ENCODE measurements at regions not wholly inside any gene's neighbourhood (a gene's known extent, or its start where the extent isn't known, plus 50 kb on each side); places are given as distances from the start of the nearest gene placed in this dataset.

GRCh38 chr2:120990451-120990871 lies 254.8 kb downstream of the GLI2 start:
- ATAC-seq (ENCODE audit: low FRiP score in 2 of 2) (no peak), DNase-seq (no peak)
- 87 to 89% methylated on average over 15 of the region's 15 CpGs for WGBS, 2 donors
- Histone ChIP-seq H3K36me3 (no peaks in the 10 kb centered on the region), H3K4me3 (no peak overlapping the region), H3K27ac (no peak overlapping the region), H3K9me3 (no peaks in the 10 kb centered on the region), H3K4me1 (no peaks in the 10 kb centered on the region), H3K27me3 (no peaks in the 10 kb centered on the region)
- TF ChIP-seq, protein P1, sequence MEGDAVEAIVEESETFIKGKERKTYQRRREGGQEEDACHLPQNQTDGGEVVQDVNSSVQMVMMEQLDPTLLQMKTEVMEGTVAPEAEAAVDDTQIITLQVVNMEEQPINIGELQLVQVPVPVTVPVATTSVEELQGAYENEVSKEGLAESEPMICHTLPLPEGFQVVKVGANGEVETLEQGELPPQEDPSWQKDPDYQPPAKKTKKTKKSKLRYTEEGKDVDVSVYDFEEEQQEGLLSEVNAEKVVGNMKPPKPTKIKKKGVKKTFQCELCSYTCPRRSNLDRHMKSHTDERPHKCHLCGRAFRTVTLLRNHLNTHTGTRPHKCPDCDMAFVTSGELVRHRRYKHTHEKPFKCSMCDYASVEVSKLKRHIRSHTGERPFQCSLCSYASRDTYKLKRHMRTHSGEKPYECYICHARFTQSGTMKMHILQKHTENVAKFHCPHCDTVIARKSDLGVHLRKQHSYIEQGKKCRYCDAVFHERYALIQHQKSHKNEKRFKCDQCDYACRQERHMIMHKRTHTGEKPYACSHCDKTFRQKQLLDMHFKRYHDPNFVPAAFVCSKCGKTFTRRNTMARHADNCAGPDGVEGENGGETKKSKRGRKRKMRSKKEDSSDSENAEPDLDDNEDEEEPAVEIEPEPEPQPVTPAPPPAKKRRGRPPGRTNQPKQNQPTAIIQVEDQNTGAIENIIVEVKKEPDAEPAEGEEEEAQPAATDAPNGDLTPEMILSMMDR (IDR thresholded peaks at IDR 0.05): no peak
- TF ChIP-seq EP300 (IDR thresholded peaks at IDR 0.05) (no peak), POLR2AphosphoS5 (IDR thresholded peaks at IDR 0.05) (no peak), POLR2A (IDR thresholded peaks at IDR 0.05) (no peak)

GRCh38 chr2:120991441-120991840 lies 255.8 kb downstream of the GLI2 start:
- H3K36me3 ChIP-seq: no peaks in the 10 kb centered on the region
- H3K4me1 ChIP-seq: no peaks in the 10 kb centered on the region
- no peak for ATAC-seq (ENCODE audit: low FRiP score in 2 of 2)
- WGBS, 2 donors: 60 to 77% methylated on average over 8 to 11 of the region's 11 CpGs
- no peak overlapping the region for H3K4me3 ChIP-seq
- H3K27ac ChIP-seq: no peak overlapping the region
- no peaks in the 10 kb centered on the region for H3K27me3 ChIP-seq
- DNase-seq: no peak
- H3K9me3 ChIP-seq: no peaks in the 10 kb centered on the region
- TF ChIP-seq, protein P1 (IDR thresholded peaks at IDR 0.05): no peak
- TF ChIP-seq EP300 (IDR thresholded peaks at IDR 0.05): no peak
- TF ChIP-seq POLR2A (IDR thresholded peaks at IDR 0.05): no peak

DNA sequence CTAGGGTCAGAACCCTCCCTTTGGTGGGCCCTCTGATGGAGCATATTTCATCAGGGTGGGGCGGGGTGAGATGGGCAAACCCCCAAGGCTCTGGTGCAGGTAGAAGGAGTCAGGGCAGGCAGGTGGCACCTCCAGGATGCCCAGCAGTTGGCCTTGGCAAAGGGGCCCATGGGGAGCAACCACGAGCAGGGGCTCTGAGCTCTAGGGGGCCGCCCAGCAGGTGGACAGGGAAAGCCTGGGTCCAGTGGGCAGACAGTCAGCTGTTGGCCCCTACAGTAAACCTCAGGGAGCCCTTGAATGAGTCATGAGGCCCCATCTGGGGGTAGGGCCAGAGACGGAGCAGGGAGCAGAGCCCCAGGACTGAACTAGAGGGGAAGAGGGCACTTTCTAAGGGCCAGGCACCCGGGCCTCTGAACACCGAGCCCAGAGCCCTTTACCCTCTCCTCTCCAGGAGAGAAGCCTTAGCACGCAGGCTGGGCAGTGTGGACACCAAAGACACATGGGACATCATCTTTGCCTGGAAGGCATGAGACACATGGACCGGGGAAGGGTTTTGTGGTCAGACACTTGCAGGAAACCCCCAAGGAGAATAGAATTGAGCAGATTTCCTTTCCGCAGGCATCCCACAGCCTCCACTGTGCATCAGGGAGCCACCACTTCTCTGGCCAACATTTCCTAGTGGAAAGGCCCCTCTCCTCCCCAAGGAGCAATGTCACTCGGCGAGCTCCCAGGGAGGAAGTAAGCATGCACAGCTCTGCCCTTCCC lies 257.3 kb downstream of the GLI2 start:
- H3K27ac ChIP-seq: no peak overlapping the region
- ATAC-seq (ENCODE audit: low FRiP score in 2 of 2) (no peak), DNase-seq (no peak)
- H3K4me1 ChIP-seq: no peaks in the 10 kb centered on the region
- H3K27me3 ChIP-seq: no peaks in the 10 kb centered on the region
- 84 to 93% methylated on average over 7 to 11 of the region's 11 CpGs for WGBS, 2 donors
- no peak overlapping the region for H3K4me3 ChIP-seq
- no peaks in the 10 kb centered on the region for H3K9me3 ChIP-seq
- H3K36me3 ChIP-seq: no peaks in the 10 kb centered on the region
- TF ChIP-seq, protein P1 (IDR thresholded peaks at IDR 0.05): no peak
- TF ChIP-seq EP300 (IDR thresholded peaks at IDR 0.05): no peak
- TF ChIP-seq POLR2AphosphoS5 (IDR thresholded peaks at IDR 0.05): no peak
- no peak for TF ChIP-seq POLR2A (IDR thresholded peaks at IDR 0.05)

DNA sequence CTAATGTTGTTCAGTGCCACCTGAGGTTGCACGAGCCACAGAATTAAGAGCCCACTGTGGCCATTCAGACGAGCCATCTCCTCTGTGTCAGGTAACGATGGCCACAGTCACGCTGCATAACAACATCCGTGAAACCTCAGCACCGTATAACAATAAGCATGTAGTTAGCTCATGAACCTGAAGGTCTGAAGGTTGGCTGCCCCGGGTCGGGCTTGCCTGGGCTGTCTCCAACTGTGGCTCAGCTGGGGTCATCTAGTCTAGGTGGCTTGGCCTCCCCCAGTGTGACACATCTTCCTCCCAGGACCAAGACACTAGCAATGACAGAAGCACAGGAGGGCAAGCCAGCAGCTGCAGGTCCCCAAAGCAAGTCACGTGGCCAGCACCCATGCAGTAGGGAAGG lies 258.0 kb downstream of the GLI2 start:
- whole genome bisulfite sequencing, 2 donors: 80 to 83% methylated on average over 6 to 9 of the region's 9 CpGs
- no peak for ATAC-seq (ENCODE audit: low FRiP score in 2 of 2)
- Histone ChIP-seq H3K27ac (no peak overlapping the region), H3K4me3 (no peak overlapping the region), H3K27me3 (no peaks in the 10 kb centered on the region), H3K4me1 (no peaks in the 10 kb centered on the region), H3K36me3 (no peaks in the 10 kb centered on the region), H3K9me3 (no peaks in the 10 kb centered on the region)
- no peak for DNase-seq
- TF ChIP-seq POLR2AphosphoS5 (IDR thresholded peaks at IDR 0.05): no peak
- TF ChIP-seq EP300 (IDR thresholded peaks at IDR 0.05): no peak
- no peak for TF ChIP-seq POLR2A (IDR thresholded peaks at IDR 0.05)

DNA sequence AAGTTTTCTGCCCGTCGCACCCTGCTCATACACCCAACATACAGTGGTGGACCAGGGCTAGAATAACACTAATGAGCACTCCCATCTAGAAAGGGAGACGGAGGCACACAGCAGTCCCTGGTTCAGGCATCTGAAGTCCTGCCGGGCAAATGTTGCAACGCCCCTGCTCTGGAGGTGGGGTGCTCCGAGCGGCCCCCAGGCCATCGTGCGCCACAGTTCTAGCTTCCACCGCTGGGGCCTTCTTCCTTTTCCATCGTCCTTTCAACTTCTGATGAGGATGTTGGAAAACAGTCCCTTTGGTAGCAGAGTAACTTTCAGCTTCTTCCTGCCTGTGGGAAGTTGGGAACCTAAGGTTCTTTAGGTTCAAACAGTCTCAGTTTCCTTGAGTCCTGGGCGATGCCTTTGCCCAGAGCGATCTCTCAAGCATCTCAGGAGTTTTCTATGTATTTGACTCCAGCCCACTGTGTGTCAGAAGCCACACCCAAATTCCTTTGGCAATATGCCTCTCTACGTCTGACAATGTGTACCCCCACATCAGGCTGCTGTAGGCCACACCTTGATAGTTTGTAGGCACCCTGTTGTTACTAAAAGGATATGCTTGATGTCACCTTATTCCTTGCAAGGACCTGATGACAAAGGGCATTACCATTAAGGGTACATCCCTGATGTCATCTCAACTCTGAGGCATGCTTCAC lies 258.8 kb downstream of the GLI2 start:
- WGBS, 2 donors: 89 to 94% methylated on average over 14 of the region's 14 CpGs
- no peak for ATAC-seq (ENCODE audit: low FRiP score in 2 of 2)

More for the DNA sequence above, 258.8 kb downstream of the GLI2 start:
- TF ChIP-seq, protein P1 (IDR thresholded peaks at IDR 0.05): no peak
- TF ChIP-seq EP300 (IDR thresholded peaks at IDR 0.05): no peak
- no peak for TF ChIP-seq POLR2A (IDR thresholded peaks at IDR 0.05)
- TF ChIP-seq POLR2AphosphoS5 (IDR thresholded peaks at IDR 0.05): no peak
- no peaks in the 10 kb centered on the region for H3K9me3 ChIP-seq
- H3K4me3 ChIP-seq: no peak overlapping the region
- no peaks in the 10 kb centered on the region for H3K4me1 ChIP-seq
- H3K36me3 ChIP-seq: no peaks in the 10 kb centered on the region
- H3K27ac ChIP-seq: no peak overlapping the region
- peak in 1 of 2 donors; percentile 63 for DNase-seq
- no peaks in the 10 kb centered on the region for H3K27me3 ChIP-seq

Measured in upper lobe of left lung (tissue), 6 donors.